CD4-positive, alpha-beta T cell treated with Interleukin-21 for 1 hour (primary cell): ENCODE measurements at regions not wholly inside any gene's neighbourhood (a gene's known extent, or its start where the extent isn't known, plus 50 kb on each side); places are given as distances from the start of the nearest gene placed in this dataset.
"Not testable (repeated sequence)": the region's sequence is repeated elsewhere in the genome, so short reads cannot be mapped to it uniquely, and the experiment has no call there.

Experiments used
- DNase-seq: peaks from one replicate; pipeline ENCODE4 v3.0.0-alpha.2; 2020

GRCh38 chr6:67735623-67736022, 899.5 kb upstream of the ADGRB3 start:
- no peak for DNase-seq

GRCh38 chr6:67722861-67723261, 912.2 kb upstream of the ADGRB3 start:
- DNase-seq, result no peak

- no peak for DNase-seq
These were observed 917.8 kb upstream of the ADGRB3 start for GRCh38 chr6:67717281-67717680.

- no peak for DNase-seq
These were observed 928.7 kb upstream of the ADGRB3 start for GRCh38 chr6:67706388-67706787.

GRCh38 chr6:67698534-67698933, 936.5 kb upstream of the ADGRB3 start:
- DNase-seq, result no peak

- DNase-seq, result no peak
These were observed 941.0 kb upstream of the ADGRB3 start for GRCh38 chr6:67694127-67694526.

GRCh38 chr6:67689329-67689728, 945.8 kb upstream of the ADGRB3 start:
- no peak for DNase-seq

GRCh38 chr6:67687396-67687795, 947.7 kb upstream of the ADGRB3 start:
- DNase-seq, result no peak

GRCh38 chr6:67686225-67686624, 948.9 kb upstream of the ADGRB3 start:
- DNase-seq, result not testable (repeated sequence)

- no peak for DNase-seq
These were observed 951.1 kb upstream of the ADGRB3 start for GRCh38 chr6:67683960-67684359.

GRCh38 chr6:67680297-67680932, 954.7 kb upstream of the ADGRB3 start:
- no peak for DNase-seq

- DNase-seq, result no peak
These were observed 955.4 kb upstream of the ADGRB3 start for GRCh38 chr6:67679566-67680296.

- no peak for DNase-seq
These were observed 958.2 kb upstream of the ADGRB3 start for GRCh38 chr6:67676892-67677291.

GRCh38 chr6:67667637-67668422, 967.3 kb upstream of the ADGRB3 start:
- DNase-seq, result no peak

GRCh38 chr6:67666177-67666964, 968.7 kb upstream of the ADGRB3 start:
- no peak for DNase-seq

GRCh38 chr6:67664942-67665341, 970.1 kb upstream of the ADGRB3 start:
- no peak for DNase-seq

- DNase-seq, result no peak
These were observed 971.8 kb upstream of the ADGRB3 start for GRCh38 chr6:67663105-67663895.

- no peak for DNase-seq
These were observed 981.5 kb upstream of the ADGRB3 start for GRCh38 chr6:67653561-67653960.

GRCh38 chr6:67646550-67646949, 988.5 kb upstream of the ADGRB3 start:
- DNase-seq, result no peak

GRCh38 chr6:67643281-67643680, 991.8 kb upstream of the ADGRB3 start:
- DNase-seq, result no peak

GRCh38 chr6:67642582-67642981, 992.5 kb upstream of the ADGRB3 start:
- no peak for DNase-seq

- no peak for DNase-seq
These were observed 994.6 kb upstream of the ADGRB3 start for GRCh38 chr6:67640484-67640883.
